K562 (cell line): ENCODE measurements at regions not wholly inside any gene's neighbourhood (a gene's known extent, or its start where the extent isn't known, plus 50 kb on each side); places are given as distances from the start of the nearest gene placed in this dataset.

Experiments
- ATAC-seq: fragments of 200-7000 bp; cut with Tn5 transposase; 3 replicates; pipeline ENCODE4 v1.9.1; 2020; ENCODE audit warnings: moderate library complexity
- BruUV-seq: library from RNA; stranded (reverse); fragments of 400-500 nt; replicated peaks from 2 replicates; lab custom pipeline; 2021; lab: Mats Ljungman, UMichigan
- CTCF ChIA-PET: fragments of 300-600 bp; formaldehyde crosslinking; extraction: SDS; loops from one replicate; lab custom pipeline; 2021; ENCODE audit warnings: low intra/inter-chr PET ratio; lab: Yijun Ruan, JAX
- POLR2A ChIA-PET: fragments of 300-600, 350-650 bp; sonication (Branson Sonifier 250); formaldehyde crosslinking; extraction: SDS; loops from one replicate; lab custom pipeline; 2021; ENCODE audit warnings: antibody characterized with exemption, inconsistent platforms; lab: Yijun Ruan, JAX
- DNase-seq, 4 experiments: peaks; one replicate each; pipeline versions ENCODE4 v3.0.0 to v3.0.0-alpha.2; 2011 to 2018; ENCODE audit warnings: low spot score in 3 of 4, mixed read lengths in 3 of 4; ENCODE audit errors: extremely low read depth in 1 of 4
- FAIRE-seq: peaks from 2 replicates; lab custom pipeline; 2011; peaks lifted over from hg19 to GRCh38; lab: Jason Lieb, UNC
- H2AFZ ChIP-seq: 2 replicates; pipeline ENCODE4 v1.6.0; 2011; ENCODE audit warnings: low read depth, low read length, control low read depth, inconsistent platforms
- H3K27ac ChIP-seq: fragments of 200-600 bp; 3 replicates; pipeline ENCODE4 v1.8.0; 2011; ENCODE audit warnings: low read depth, mild to moderate bottlenecking, control low read depth, inconsistent platforms, low read length, moderate library complexity, mixed read lengths; ENCODE audit errors: extremely low read depth
- H3K27me3 ChIP-seq, 2 experiments: fragments of 300-600 bp in 1 of 2; 2 replicates in 1 of 2; 3 replicates in 1 of 2; pipeline versions ENCODE4 v1.6.0 to v1.8.0; 2011; ENCODE audit warnings: inconsistent platforms in 2 of 2, low read length in 2 of 2, mild to moderate bottlenecking in 1 of 2, mixed read lengths in 1 of 2, moderate library complexity in 1 of 2; ENCODE audit not compliant: control insufficient read depth in 2 of 2, insufficient read depth in 2 of 2
- H3K36me3 ChIP-seq: fragments of 300-600 bp; 3 replicates; pipeline ENCODE4 v1.8.0; 2011; ENCODE audit warnings: mild to moderate bottlenecking, low read length, inconsistent platforms; ENCODE audit not compliant: control insufficient read depth, insufficient read depth
- H3K4me1 ChIP-seq, 2 experiments: fragments of 200-600 bp in 1 of 2; replicated peaks in 1 of 2; 2 replicates in 1 of 2; 3 replicates in 1 of 2; pipeline versions ENCODE4 v1.5.1 to v1.8.0; 2011; ENCODE audit warnings: inconsistent platforms in 2 of 2, low read length in 2 of 2, mild to moderate bottlenecking in 1 of 2, mixed read lengths in 1 of 2, moderate library complexity in 1 of 2; ENCODE audit not compliant: control insufficient read depth in 2 of 2, insufficient read depth in 2 of 2
- H3K4me2 ChIP-seq: 2 replicates; pipeline ENCODE4 v1.6.1; 2011; ENCODE audit warnings: low read length, control low read depth, inconsistent platforms, mixed read lengths; ENCODE audit not compliant: insufficient read depth
- H3K4me3 ChIP-seq: fragments of 200-600 bp; sonication (generic), shearing (Covaris generic); 2 replicates; pipeline ENCODE4 v1.5.1; 2016; ENCODE audit warnings: control low read depth, inconsistent platforms
- H3K79me2 ChIP-seq: fragments of 200-600 bp; 3 replicates; pipeline ENCODE4 v1.8.0; 2011; ENCODE audit warnings: low read length, inconsistent platforms; ENCODE audit not compliant: control insufficient read depth, insufficient read depth
- H3K9ac ChIP-seq, 2 experiments: 2 replicates each; pipeline versions ENCODE4 v1.6.0 to v1.6.1; 2011; ENCODE audit warnings: low read depth in 2 of 2, low read length in 2 of 2, control low read depth in 1 of 2, inconsistent platforms in 1 of 2, mild to moderate bottlenecking in 1 of 2, mixed read lengths in 1 of 2; ENCODE audit not compliant: insufficient read depth in 1 of 2
- H3K9me1 ChIP-seq: one replicate; pipeline ENCODE4 v1.6.0; 2011; ENCODE audit warnings: inconsistent platforms, mild to moderate bottlenecking, low read length, moderate library complexity; ENCODE audit not compliant: control insufficient read depth, insufficient read depth
- H3K9me3 ChIP-seq: replicated peaks from 2 replicates; pipeline ENCODE4 v1.5.1; 2011; ENCODE audit warnings: low read depth, low read length, inconsistent platforms; ENCODE audit not compliant: control insufficient read depth, insufficient read depth
- H4K20me1 ChIP-seq: replicated peaks from 2 replicates; pipeline ENCODE4 v1.6.1; 2011; ENCODE audit warnings: low read length, inconsistent platforms, mixed read lengths; ENCODE audit not compliant: control insufficient read depth, insufficient read depth
- EWSR1 ChIP-seq: fragments of 450-650 bp; IDR thresholded peaks from 2 replicates; pipeline ENCODE4 v1.6.1; 2018; ENCODE audit warnings: borderline replicate concordance, mild to moderate bottlenecking, low read depth, moderate library complexity; ENCODE audit not compliant: partially characterized antibody
- FOXK2 ChIP-seq, 2 experiments: fragments of 450-650 bp; IDR thresholded peaks in 1 of 2; conservative IDR thresholded peaks in 1 of 2; 2 replicates each; pipeline ENCODE4 v1.6.1; 2016; ENCODE audit warnings: low read depth in 2 of 2, mild to moderate bottlenecking in 1 of 2
- KAT7 ChIP-seq: sonication (generic); formaldehyde crosslinking; IDR thresholded peaks from 2 replicates; pipeline ENCODE4 v1.8.0; 2022; ENCODE audit warnings: missing genetic modification reagents, mild to moderate bottlenecking, borderline replicate concordance
- MTA3 ChIP-seq: fragments of 450-650 bp; formaldehyde crosslinking; IDR thresholded peaks from 2 replicates; pipeline ENCODE4 v1.6.1; 2017; ENCODE audit warnings: mild to moderate bottlenecking, borderline replicate concordance
- NFIC ChIP-seq: fragments of 450-650 bp; IDR thresholded peaks from 2 replicates; pipeline ENCODE4 v1.6.1; 2017; ENCODE audit warnings: mild to moderate bottlenecking, inconsistent platforms
- RCOR1 ChIP-seq, 2 experiments: IDR thresholded peaks; 2 replicates each; pipeline ENCODE4 v1.6.1; 2012; ENCODE audit warnings: low read depth in 2 of 2, low read length in 2 of 2, borderline replicate concordance in 1 of 2, improper control_type of control experiment in 1 of 2
- STAG1 ChIP-seq: sonication (generic); formaldehyde crosslinking; IDR thresholded peaks from 2 replicates; pipeline ENCODE4 v1.5.0; 2020; ENCODE audit warnings: missing genetic modification reagents, borderline replicate concordance
- SUPT5H ChIP-seq: fragments of 450-650 bp; IDR thresholded peaks from 2 replicates; pipeline ENCODE4 v1.6.1; 2016
- U2AF1 ChIP-seq: fragments of 200-400 bp; formaldehyde crosslinking; optimal IDR thresholded peaks from 2 replicates; pipeline ENCODE3; 2017; ENCODE audit warnings: mild to moderate bottlenecking, low read depth, low read length, moderate library complexity
- XRCC4 ChIP-seq: IDR thresholded peaks from one replicate; pipeline ENCODE4 v1.6.1; 2011; ENCODE audit not compliant: insufficient read depth, insufficient read length; ENCODE audit errors: extremely low read depth
- ZNF316 ChIP-seq: fragments of 450-650 bp; IDR thresholded peaks from 2 replicates; pipeline ENCODE4 v1.6.1; 2016
- ZNF347 ChIP-seq: fragments of 450-650 bp; formaldehyde crosslinking; IDR thresholded peaks from 2 replicates; pipeline ENCODE4 v1.4.0; 2020; ENCODE audit warnings: low read depth, mild to moderate bottlenecking, moderate library complexity
- WGBS: fragments of 100-300 bp; shearing (Covaris generic); methylation state at CpG from one replicate; pipeline ENCODE4 v1.1.6; 2016; ENCODE audit warnings: low coverage, mixed read lengths; ENCODE audit not compliant: insufficient coverage; ENCODE audit errors: missing lambda C conversion rate; 5-methylcytosine and 5-hydroxymethylcytosine counted together
- in situ Hi-C: fragments of 300-500 bp; cut with MboI; formaldehyde crosslinking; loops from 4 replicates; pipeline ENCODE4 v1.15.0; 2018; ENCODE audit warnings: inconsistent platforms, mixed read lengths
- intact Hi-C: fragments of 100-400 bp; cut with micrococcal nuclease; formaldehyde crosslinking; loops from 2 replicates; pipeline ENCODE4 v1.14.2; 2022

DNA sequence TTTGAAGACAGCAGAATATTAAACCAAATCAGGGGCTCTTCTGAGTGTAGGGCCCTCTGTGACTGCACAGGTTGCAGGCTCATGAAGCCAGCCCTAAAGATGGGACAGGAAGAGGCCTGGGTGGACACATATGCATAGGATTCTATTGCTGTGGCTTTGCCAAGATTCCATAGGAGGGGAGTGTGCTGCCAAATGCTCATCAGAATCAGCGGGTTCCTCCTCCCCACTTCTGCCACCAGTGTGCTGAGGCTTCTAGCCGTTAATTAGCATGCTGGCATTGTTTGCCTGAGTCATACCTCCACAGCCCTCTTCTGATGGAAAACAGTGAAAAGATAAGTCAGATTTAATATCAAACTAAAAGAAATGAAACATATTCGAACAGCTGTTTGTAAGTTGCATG lies 103.9 kb upstream of the TMEFF2 start:
- Histone ChIP-seq H3K4me1 (no peaks in the 10 kb centered on the region), H2AFZ (no peak overlapping the region), H3K4me2 (no peak overlapping the region), H3K27ac (no peak overlapping the region), H3K9me1 (no peaks in the 10 kb centered on the region), H3K9me3 (no peaks in the 10 kb centered on the region), H3K9ac (no peak overlapping the region), H3K36me3 (no peaks in the 10 kb centered on the region), H4K20me1 (no peaks in the 10 kb centered on the region), H3K79me2 (no peaks in the 10 kb centered on the region), H3K27me3 (no peaks in the 10 kb centered on the region), H3K4me3 (no peak overlapping the region)
- WGBS: 0% methylated on average over 2 of the region's 3 CpGs
- DNase-seq (no peak), ATAC-seq (no peak), FAIRE-seq (no peak)
- no TSS peak for BruUV-seq
- ChIA-PET CTCF (no interaction called here), POLR2A (no interaction called here)
- no peak for TF ChIP-seq MTA3
- TF ChIP-seq ZNF347 (CRISPR knock-in tag): no peak
- TF ChIP-seq RCOR1 (IDR thresholded peaks at IDR 0.05; ENCODE audit: borderline replicate concordance in 1 of 2, low read depth in 2 of 2, low read length in 2 of 2): no peak
- no peak for TF ChIP-seq EWSR1
- TF ChIP-seq STAG1: no peak
- TF ChIP-seq KAT7 (CRISPR knock-in tag): no peak
- TF ChIP-seq XRCC4: no peak
- intact Hi-C loops (no loop called here), in situ Hi-C loops (no loop called here)

DNA sequence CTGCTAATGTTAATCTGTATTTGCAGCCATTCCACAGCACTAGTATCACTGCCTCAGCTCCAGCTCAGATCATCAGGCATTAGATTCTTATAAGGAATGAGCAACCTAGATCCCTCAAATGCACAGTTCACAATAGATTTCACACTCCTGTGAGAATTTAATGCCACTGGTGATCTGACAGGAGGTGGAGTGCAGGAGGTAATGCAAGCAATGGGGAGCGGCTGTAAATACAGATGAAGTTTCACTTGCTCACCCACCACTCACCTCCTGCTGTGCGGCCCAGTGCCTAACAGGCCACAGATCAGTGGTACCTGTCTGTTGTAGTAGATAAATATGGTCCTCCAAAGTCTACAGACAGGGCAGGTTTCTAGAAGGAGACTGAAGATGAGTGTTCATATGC lies 97.7 kb upstream of the TMEFF2 start:
- Histone ChIP-seq H3K36me3 (no peaks in the 10 kb centered on the region), H3K4me2 (no peak overlapping the region), H3K4me3 (no peak overlapping the region), H2AFZ (no peak overlapping the region), H3K9me1 (no peaks in the 10 kb centered on the region), H4K20me1 (no peaks in the 10 kb centered on the region), H3K27ac (no peak overlapping the region), H3K79me2 (no peaks in the 10 kb centered on the region), H3K9ac (no peak overlapping the region), H3K27me3 (no peaks in the 10 kb centered on the region), H3K4me1 (no peaks in the 10 kb centered on the region), H3K9me3 (no peaks in the 10 kb centered on the region)
- ChIA-PET CTCF (no interaction called here), POLR2A (no interaction called here)
- no peak for ATAC-seq
- intact Hi-C loops: no loop called here
- no CpG with 5 or more reads among the region's 2 CpGs for WGBS
- in situ Hi-C loops: no loop called here
- DNase-seq: no peak
- no TSS peak for BruUV-seq
- no peak for FAIRE-seq
- no peak for TF ChIP-seq NFIC
- no peak for TF ChIP-seq ZNF316
- no peak for TF ChIP-seq FOXK2 (conservative IDR thresholded peaks at IDR 0.05 in 1 of 2, IDR thresholded peaks at IDR 0.05 in 1 of 2; ENCODE audit: low read depth in 2 of 2)
- no peak for TF ChIP-seq SUPT5H
- no peak for TF ChIP-seq U2AF1
